NCI-H526 (cell line): ENCODE measurements at regions not wholly inside any gene's neighbourhood (a gene's known extent, or its start where the extent isn't known, plus 50 kb on each side); places are given as distances from the start of the nearest gene placed in this dataset.

Experiments
- DNase-seq, 2 experiments: peaks; one replicate each; lab custom pipeline; 2025; lab: John Stamatoyannopoulos, UW

DNA sequence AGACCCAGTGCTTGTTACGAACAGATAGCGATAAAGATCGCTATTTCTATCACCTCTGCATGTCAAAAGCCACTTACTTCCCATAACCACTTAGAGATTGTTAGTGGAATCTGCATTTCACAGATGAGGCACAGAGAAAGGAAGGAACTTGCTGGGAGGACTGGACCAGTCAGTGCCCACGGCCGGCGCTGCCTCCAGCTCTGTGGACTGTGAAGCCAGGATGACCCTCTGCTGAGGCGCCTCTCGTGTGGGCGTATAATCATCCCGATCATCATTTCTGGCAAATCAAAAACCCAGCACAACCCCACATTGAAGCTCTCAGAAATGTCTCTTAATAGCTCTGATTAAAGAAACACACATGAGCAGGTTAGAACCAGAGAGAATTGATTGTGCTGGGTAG, 61.5 kb upstream of the ADRA2C start:
- no peak for DNase-seq

DNA sequence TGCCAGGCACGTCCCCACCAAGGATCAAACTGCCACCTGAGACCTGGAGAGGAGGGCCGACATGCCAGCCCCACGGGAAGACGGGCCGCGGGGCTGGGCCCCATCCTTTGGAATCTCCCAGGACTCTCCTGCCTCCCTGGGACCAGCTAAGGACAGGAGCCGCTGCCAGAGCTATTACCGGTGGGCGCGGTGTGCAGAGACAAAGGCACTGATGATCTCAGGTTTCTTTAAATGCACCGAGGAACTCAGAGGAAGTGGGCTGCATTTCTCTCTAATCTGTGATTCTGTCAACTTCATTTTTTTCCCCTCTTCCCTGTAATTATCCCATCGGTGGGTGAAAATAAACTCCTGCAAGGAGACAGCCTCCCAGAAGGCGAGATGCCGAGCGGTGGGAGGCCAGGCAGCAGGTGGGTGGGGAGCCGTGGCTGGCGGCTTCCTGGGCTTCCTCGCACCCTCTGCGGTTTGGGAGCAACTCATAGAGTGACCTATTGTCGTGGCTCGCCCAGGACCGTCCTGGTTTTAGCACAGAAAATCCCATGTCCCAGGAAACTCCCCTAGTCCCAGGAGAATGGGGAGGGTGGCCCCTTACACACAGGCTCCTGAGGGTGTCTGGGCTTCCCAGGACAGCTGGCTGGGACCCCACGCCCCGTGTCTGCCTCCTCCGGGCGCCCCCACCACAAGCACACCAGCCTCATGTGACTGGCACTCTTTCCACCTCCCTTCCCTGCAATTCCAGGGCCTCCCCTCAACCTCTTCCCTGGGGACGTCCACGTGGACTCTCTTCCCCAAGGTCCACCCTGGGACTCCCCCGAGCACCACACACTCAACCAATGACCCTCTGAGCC, 62.3 kb upstream of the ADRA2C start:
- DNase-seq: no peak

DNA sequence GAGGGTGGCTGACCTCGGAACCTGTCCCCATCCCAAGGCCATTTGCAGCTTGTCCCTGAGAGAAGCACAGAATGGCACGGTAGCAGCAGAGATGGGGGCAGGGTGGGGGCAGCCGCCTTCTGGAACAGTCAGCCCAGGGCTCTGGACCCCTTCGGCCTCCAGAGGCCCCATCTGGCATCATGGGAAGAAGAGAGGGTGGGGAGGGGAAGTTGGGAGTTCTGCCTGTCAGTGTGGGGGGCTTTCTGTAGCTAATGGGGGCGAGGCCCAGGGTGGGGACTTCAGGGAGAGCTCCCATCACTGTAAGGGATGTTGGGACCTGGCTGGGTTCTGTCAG, 62.9 kb upstream of the ADRA2C start:
- DNase-seq: no peak

DNA sequence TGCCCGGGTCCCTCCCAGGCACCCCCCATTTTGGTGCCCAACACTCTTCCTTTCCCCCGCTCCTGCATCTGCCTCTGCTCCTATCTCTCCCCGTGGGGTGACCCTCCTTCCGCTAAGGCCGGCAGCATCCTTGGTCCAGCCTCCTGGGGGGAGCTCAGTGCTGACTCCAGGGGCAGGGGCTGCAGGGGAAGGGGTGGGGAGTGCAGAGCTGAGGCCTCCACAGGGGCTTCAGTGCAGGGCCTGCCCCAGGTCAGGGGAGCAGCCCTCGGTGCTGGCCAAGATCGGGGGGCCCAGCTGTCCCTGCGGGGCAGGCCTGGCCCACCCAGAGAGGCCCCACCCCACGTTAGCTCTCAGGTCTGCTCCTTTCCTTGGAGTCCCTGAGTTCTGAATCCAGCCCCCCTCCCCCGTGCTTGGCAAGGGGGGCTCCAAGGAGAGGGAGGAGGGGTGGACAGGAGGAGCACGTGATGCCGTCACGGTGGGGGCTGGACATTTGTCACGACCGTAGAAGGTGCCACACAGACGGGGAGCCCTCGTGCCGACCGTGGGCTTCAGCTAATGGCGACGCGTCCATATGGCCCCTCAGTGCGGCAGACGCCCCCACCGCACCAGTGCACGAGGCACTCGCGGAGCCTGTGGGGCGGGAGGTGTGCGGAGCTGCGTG, 63.5 kb upstream of the ADRA2C start:
- DNase-seq: no peak

DNA sequence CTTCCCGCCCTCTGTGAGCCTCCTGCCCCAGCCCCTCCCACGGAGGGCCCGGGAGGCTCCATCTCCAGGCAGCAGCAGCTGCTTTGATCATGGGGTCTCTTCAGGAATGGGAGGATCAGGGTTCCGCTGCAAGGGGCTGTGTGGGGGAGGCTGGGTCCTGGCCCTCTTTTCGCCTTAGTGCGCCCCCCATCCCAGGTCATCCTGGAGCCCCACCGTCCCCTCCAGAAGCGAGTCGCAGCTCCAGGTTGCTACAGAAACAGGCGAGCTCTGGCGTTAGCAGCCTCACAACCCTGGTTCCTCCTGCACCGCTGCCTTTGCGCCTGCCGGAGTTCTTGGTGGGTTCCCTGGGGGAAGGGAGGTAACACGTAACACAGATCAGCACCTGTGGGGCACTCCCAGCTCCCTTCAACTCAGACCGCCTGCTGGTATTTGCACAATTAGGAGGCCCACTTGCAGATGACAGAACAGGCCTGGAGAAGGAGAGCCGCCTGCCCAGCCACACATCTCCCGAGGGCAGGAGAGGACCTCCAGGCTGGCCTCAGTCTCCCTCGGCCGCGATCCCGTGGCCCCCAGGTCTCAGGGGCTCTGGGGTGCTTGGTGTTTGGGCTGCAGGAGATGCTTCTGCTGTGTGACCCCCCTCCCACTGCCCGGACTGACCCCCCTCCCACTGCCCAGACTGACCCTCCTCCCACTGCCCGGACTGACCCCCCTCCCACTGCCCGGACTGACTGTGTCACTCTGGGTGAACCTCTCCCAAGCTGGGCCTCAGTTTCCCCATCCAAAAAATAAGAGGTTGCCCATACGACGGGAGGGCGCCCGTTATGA, 64.2 kb upstream of the ADRA2C start:
- peak in 1 of 2 experiments; percentile 18 for DNase-seq

DNA sequence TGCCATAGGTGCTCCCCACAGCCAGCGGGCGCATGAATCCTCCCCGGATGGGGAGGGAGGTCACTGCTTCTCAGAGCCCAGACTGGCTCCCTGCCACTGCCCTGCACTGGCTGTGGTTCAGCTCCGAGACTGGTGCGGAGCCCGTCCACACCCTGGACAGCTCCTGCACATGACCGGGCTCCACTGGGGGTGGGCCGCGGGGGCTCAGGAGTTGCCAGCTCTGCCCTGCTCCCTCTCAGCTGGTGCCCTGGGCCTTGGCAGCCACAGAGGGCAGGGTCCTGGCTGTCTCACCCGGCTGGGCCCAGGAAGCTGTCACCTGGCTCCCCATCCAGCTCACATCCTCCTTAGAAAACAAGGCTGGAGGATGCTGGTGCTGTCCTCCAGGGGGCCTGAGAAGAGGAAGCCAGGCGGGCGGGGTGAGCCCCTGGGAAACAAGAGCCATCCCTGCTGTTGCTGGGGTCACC, 64.9 kb upstream of the ADRA2C start:
- no peak for DNase-seq

DNA sequence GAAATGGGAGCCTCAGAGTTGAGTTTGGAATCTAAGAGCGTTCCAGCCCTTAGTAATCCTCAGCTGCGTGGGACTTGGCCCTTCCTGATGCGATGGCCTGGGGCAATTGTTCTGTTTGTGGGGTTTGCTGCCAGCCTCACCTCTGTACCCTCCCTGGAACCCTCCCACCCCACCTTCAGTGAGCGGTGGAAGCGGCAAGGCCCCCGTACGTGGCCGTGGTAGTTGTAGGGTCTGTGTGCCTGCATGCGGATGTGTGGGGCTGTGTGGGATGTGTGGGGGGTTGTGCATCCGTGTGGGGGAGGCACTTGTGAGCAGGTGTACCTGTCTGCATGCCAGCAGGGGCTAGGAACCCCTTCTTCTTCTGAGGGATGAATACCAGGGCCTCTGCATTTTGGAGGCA, 65.4 kb upstream of the ADRA2C start:
- no peak for DNase-seq

DNA sequence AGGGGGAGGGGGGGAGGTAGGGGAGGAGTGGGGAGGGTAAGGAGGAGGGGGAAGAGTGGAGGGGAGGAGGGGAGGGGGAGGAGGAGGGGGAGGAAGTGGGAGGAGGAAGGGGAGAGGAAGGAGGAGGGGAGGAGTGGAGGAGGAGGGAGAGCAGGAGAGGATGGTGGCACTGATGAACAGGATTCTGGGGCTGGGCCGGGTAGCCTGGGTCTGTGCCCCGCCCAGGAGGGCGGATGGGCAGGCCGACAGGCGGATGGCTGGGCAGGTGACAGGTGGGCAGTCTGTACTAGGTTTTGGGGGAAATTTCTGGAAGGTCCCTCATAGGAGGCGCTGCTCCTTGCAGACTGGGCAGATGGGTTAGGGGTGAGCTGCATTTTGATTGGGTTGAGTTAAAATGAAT, 66.0 kb upstream of the ADRA2C start:
- DNase-seq: no peak

DNA sequence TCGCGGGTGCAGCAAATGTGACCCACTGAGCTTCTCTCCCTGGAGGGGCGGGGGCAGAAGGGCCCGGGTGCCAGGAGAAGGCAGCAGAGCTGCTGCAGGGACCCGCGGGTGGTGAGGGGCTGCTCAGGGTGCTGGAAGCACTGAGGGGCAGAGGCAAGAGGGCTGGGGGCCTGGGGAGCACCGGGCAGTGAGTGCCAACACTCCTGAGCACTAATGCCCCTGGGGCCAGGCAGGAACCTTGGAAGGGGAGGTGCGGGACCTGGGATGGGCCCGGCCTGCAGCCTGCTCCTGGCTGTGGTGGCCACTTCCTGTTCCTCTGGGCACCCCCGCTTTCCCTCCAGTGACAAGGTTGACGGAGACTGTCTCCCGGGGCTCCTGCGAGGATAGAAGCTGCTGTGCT, 66.5 kb upstream of the ADRA2C start:
- no peak for DNase-seq

DNA sequence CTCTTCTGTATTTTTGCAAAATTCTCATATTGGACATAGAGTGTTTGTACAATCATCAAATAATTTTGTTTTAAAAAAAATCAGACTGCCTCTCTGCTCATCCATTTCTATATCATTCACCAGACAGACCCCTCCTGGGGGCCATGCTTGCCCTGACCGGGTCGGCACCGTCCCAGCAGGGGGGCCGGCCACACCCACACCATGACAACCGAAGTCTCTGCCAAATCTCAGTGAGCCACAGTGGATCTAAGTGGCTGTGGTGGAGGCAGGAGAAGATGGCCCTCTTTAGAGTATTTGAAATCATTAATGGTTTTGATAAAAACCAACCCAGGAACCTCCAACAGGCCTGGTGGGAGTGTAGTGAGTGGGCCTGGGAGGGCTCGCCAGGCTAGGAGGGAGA, 66.9 kb upstream of the ADRA2C start:
- no peak for DNase-seq

DNA sequence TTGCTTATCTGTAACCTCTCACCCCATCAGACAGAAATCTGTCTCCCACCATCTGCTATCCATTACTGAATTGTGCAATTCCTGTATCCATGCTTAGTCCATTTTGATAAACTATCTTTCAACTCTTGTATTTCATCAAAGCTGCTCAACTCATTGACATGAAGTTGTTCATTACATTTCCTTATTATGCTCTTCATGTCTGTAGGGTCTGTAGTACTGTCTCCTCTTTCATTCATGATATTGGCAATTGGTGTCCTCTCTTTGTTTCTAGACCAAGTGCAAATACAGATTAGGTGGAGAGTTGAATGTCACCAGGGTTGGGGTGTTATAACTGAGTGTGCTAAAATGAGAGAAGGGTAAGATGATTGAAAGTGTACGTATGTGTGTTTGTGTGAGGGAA, 69.2 kb upstream of the ADRA2C start:
- DNase-seq: no peak

DNA sequence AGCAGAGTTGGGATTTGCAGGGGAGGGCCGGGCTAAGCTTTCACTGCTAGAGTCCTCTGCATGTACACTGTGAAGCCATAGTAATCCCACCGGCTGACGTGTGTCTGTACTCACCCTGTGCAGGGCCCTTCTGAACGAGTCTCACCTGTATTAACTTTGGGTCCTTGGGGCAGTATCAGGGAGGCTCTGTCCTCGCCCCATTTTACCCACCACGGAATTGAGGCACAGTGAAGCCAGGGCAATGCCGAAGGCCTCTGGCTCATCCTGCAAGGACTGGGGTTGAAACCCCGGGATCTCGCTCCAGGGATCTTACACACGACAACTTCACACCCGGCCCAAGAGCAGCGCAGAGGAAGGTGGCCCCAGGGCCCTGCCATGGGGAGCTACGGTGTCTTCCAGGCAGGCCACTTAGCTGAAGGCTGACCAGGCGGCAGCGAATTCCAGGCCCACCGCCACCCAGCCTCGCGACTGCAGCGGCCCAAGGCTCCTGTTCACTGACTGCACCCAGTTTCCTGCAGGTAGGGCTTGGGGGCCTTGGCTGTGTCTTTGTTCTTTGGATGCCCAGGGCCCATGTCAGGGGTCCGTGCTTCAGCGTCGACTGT, 75.5 kb upstream of the ADRA2C start:
- no peak for DNase-seq

DNA sequence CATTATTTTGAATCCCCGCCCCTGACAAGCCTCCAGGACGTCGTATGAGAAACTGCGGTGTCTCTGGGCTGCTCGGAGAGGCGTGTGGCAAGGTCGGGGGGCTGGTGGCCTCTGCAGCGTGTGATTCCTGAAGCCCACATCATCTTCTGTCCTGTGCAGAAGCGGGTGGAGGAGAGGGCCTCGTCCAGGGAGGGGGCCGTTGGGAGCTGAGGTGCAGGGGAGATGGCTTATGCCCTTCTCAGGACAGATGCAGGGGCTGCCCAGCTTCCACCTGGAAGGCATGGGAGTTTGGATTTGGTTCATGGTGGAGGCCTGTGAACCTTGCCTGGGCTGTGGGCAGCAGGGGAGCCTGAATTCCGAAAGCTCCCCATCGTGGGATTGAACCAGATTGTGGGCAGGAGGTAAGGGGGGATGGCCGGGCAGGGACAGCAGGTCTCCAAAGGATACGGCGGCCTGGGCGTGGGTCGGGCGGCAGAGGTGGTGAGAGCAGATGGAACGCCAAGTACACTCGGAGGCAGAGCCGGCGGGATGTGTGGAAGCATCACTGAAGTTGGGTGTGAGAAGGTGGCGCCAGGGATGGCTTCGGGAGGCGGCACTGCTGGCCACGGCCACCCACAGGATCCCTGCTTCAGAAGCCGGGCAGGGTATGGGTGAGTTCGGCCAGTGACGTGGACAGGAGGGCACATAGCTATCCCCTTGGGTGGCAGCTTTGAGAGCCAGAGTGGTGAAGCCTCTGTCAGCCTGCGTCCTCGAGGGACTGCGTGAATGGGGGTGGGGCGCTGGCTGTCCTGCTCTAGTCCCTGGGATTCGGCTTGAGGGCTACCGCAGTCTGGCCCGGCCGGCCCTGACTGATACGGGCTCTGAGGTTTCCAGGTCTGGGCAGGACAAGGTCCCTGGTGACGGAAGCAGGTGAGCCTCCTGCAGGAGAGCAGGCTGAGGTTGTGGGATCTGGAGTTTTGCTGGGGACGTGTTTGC, 76.3 kb upstream of the ADRA2C start:
- DNase-seq: no peak

DNA sequence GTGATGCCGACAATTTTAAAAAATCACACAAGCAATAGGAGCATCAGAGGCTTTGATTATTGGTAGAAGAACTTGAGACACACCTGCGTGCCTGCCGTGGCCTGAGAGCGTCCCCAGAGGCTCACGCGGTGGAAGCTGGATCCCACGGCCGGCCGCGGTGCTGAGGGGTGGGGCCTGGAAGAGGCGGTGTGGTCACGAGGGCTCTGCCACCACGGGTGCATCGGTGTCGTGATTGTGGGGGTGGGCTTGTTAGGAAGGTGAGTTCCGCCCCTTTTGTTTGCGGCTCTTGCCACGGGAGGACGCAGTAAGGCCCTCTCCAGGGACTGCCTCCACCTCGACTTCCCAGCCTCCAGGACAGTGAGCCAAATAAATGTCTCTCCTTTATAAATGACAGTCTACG, 77.2 kb upstream of the ADRA2C start:
- DNase-seq: no peak

DNA sequence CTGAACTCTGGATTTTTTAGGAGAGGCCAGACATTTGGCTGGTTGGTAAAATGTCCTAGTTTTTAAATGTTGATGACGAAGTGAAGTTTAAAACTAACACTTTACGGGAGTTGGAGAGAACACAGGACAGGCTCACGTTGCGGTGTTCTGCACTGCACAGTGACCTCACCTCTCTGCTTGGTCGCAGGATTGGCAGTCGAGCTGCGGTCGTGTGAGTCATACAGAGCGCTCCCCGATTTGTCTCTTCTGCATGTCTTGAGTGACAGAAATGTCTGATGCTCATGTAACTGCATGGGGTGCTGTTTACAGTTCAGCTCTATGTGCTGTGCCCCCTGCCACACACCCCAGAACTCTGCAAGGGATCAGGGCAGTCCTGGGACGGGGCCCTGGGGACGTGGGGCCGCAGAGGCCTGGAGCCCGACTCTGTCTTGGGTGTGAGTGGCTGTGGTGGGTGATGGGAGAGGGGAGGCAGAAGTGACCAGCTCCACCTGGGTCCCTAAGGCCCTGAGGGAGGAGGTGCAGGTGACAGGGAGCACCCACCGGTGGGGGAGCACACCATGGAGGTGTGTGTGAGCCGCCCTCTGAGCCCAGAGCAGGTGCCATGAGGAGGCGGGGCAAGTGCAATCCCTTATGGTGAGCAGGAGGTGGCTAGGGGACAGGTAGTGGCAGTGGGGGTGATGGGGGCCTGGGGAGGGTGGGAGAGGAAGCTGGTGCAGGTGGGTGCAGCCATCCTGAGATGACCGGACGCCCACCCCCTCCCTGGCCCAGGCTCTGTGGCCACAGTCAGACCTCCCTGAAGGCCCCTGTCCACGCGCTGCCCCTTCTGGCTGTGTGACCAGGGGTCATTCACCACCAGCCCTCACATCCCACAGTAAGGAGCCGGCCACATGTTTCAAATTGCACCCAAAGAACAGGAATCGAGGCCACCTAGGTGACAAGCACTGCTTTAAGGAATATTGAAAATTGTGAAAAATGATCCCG, 77.9 kb upstream of the ADRA2C start:
- DNase-seq: no peak

DNA sequence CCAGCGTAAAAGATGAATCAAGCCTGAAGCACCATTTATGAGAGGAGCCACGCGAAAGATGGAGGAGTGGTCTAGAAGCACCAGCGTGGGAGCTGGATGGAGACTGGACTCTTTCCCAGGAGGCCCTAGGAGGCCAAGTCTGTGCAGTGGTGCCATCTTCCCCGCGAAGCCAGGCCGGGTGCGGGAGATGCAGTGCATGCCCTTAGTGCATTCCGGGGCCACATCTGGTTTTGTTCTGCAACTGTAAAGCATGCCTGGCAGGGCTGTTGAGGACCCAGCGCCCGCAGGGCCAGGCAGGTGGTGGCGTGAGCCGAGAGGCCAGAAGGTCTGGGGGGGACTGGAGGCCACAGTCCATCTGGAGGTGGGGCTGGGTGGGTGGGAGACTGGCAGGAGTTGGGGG, 78.6 kb upstream of the ADRA2C start:
- DNase-seq: no peak

DNA sequence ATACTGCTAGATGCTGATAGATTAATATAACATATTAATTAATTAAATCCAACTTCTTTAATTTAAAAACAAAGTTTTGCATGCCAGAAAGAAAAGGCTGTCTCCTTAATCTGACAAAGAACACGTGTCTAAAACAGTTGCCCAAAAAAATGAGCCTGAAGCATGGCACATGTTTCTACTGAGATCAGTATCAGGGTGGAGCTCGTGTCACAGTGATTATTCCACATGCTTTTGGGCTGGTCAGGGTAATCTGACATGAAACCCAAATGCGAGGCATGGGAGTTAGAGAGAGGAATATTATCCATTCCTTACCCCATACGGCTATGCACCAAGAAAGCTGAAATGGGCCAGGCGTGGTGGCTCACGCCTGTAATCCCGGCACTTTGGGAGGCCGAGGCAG, 79.4 kb upstream of the ADRA2C start:
- DNase-seq: no peak

DNA sequence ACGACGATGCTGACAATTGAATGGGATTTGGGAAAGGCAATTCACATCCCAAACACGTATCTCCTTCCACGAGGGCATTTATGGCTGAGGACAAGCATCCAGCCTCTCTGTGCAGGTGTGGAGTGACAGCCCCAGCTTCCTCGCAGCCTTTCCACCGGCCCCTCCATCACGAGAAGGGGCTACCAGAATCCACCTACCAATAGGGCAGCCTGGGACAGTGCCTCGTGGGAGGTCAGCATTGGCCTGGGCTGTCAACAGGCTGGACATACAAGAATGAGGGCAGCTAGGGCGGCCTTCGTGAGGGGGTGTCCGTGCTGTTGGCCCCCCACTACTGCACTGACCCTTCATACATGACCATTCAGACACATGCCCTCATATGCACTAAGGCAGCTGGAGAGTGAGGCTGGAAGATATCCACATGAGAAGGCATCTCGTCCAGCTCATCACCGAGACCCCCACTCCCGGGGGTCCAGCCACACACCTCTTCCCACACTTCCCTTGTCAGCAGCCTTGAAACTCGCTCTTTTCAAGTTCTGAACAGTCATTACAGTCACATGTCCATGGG, 81.0 kb upstream of the ADRA2C start:
- DNase-seq: no peak

DNA sequence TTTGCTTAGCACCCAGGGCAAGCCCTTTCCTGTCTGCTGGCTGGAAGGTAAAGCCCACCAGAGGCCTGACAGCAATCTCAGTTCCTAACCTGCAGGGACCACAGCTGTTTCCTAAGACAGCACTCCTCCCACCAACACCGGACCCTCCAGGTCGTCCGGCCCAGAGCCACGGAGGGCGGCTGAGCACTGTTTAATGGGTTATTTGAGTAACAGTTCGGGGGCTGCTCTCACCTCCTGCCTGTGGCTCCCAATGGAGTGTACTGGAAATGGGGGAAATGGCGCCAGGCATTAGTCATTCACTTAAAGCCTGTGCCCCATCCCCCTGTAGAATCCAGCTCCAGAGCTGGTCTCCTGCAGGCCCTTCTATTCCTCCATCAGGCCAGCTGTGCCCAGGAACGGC, 81.6 kb upstream of the ADRA2C start:
- no peak for DNase-seq
